ENCODE measurements at regions not wholly inside any gene's neighbourhood (a gene's known extent, or its start where the extent isn't known, plus 50 kb on each side); places are given as distances from the start of the nearest gene placed in this dataset.

DNA sequence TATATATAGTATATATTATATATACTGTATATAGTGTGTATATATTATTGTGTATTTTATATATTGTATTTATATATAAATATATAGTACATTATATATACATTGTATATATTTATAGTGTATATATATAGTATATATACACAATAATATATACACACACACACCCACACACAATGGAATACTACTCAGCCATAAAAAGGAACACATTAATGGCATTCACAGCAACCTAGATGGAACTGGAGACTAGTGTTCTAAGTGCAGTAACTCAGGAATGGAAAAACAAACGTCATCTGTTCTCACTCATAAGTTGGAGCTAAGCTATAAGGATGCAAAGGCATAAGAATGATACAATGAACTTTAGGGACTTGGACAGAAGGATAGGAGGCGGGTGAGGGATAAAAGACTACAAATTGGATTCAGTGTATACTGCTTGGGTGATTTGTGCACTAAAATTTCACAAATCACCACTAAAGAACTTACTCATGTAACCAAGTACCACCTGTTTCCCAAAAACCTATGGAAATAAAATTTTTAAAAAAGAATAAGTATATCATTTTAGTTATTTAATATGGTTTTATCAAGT, 201.9 kb upstream of the CDH11 start:
- Histone ChIP-seq H3K4me3 (ENCODE audit: extremely low read depth in 1 of 4, insufficient read depth in 2 of 4, low read depth in 3 of 4, low read length in 4 of 4) (no peak overlapping the region), H2BK20ac (ENCODE audit: low read length) (no peak overlapping the region), H3K23me2 (ENCODE audit: low read depth, low read length) (no peaks in the 10 kb centered on the region), H3K23ac (ENCODE audit: insufficient read length) (no peak overlapping the region), H3K9ac (replicated peaks in 1 of 4; ENCODE audit: extremely low read depth in 1 of 4, low read depth in 3 of 4, low read length in 3 of 4) (no peak overlapping the region), H3K18ac (ENCODE audit: extremely low read depth, low read length) (no peak overlapping the region), H4K5ac (ENCODE audit: insufficient read length, low read depth, low read length) (no peak overlapping the region), H2BK120ac (replicated peaks; ENCODE audit: low read depth, low read length) (no peak overlapping the region), H3K4ac (replicated peaks; ENCODE audit: insufficient read length, low read depth, low read length) (no peak overlapping the region), H3K9me3 (ENCODE audit: insufficient read depth in 2 of 2, low read depth in 1 of 2, low read length in 1 of 2) (no peaks in the 10 kb centered on the region), H2AK5ac (ENCODE audit: low read depth, low read length) (no peak overlapping the region), H2AFZ (ENCODE audit: low read length) (no peak overlapping the region), H3K27me3 (replicated peaks in 1 of 4; ENCODE audit: control insufficient read depth in 3 of 4, extremely low read depth in 1 of 4, insufficient read depth in 3 of 4, low read length in 3 of 4) (no peaks in the 10 kb centered on the region), H3K14ac (ENCODE audit: insufficient read length) (no peak overlapping the region), H3K79me1 (ENCODE audit: low read depth, low read length) (no peaks in the 10 kb centered on the region), H2BK5ac (ENCODE audit: low read depth, low read length) (no peak overlapping the region), H3K79me2 (ENCODE audit: control insufficient read depth in 1 of 2, insufficient read depth in 2 of 2, low read length in 2 of 2) (no peaks in the 10 kb centered on the region), H4K20me1 (replicated peaks in 1 of 2; ENCODE audit: control insufficient read depth in 1 of 2, insufficient read depth in 2 of 2, low read length in 2 of 2) (no peaks in the 10 kb centered on the region), H3K4me1 (replicated peaks in 1 of 4; ENCODE audit: control insufficient read depth in 3 of 4, insufficient read depth in 4 of 4, low read length in 3 of 4) (peaks cover 0 to 11% (median 5%) of the 10 kb centered on the region in 4 experiments; a peak in 5 of 7 replicates), H3K27ac (ENCODE audit: low read depth, low read length) (no peak overlapping the region), H3K4me2 (ENCODE audit: insufficient read depth in 1 of 2, low read depth in 2 of 2, low read length in 2 of 2) (no peak overlapping the region), H2BK12ac (ENCODE audit: low read depth, low read length) (no peak overlapping the region), H4K8ac (ENCODE audit: extremely low read depth, insufficient read depth, low read length) (no peak overlapping the region), H4K91ac (replicated peaks; ENCODE audit: insufficient read length, low read length) (no peak overlapping the region), H3K56ac (replicated peaks; ENCODE audit: insufficient read length, low read depth, low read length) (no peak overlapping the region), H2BK15ac (ENCODE audit: low read length) (no peak overlapping the region), H3K36me3 (ENCODE audit: control insufficient read depth in 2 of 4, insufficient read depth in 4 of 4, low read length in 3 of 4) (no peaks in the 10 kb centered on the region)
- TF ChIP-seq EZH2 (IDR thresholded peaks at IDR 0.05; ENCODE audit: low read depth, low read length, severe bottlenecking): no peak
- TF ChIP-seq ASH2L (IDR thresholded peaks at IDR 0.05; ENCODE audit: low read length): no peak
- no peak for TF ChIP-seq SP1 (IDR thresholded peaks at IDR 0.05; ENCODE audit: low read depth, low read length)
- no peak for TF ChIP-seq TEAD4 (IDR thresholded peaks at IDR 0.05; ENCODE audit: low read depth, low read length)
- TF ChIP-seq SRF (IDR thresholded peaks at IDR 0.05; ENCODE audit: low read depth, low read length): no peak
- no peak for TF ChIP-seq SUZ12 (IDR thresholded peaks at IDR 0.05; ENCODE audit: low read length)
- no peak for TF ChIP-seq CTBP2 (IDR thresholded peaks at IDR 0.05; ENCODE audit: borderline replicate concordance, insufficient read depth, insufficient read length, low read length)
- DNase-seq (ENCODE audit: low read depth in 1 of 2, low spot score in 2 of 2) (no peak), FAIRE-seq (no peak)
- CTCF ChIA-PET (ENCODE audit: partially characterized antibody): no interaction called here
- POLR2A ChIA-PET (ENCODE audit: partially characterized antibody): no interaction called here
- 94% methylated on average over 2 of the region's 2 CpGs; no CpG with 5 or more reads in 1 of the 2 experiments for WGBS, 2 experiments (ENCODE audit: extremely low coverage in 1 of 2, insufficient coverage in 1 of 2, insufficient read length in 1 of 2, insufficient replicate concordance in 2 of 2, low coverage in 1 of 2, low lambda C conversion rate in 2 of 2, missing lambda C conversion rate in 1 of 2)

All from H1 (cell line).